Vagina (tissue), 2 donors: ENCODE measurements at regions not wholly inside any gene's neighbourhood (a gene's known extent, or its start where the extent isn't known, plus 50 kb on each side); places are given as distances from the start of the nearest gene placed in this dataset.

Experiments used
- POLR2A ChIP-seq, 2 donors: fragments of 450-650 bp; IDR thresholded peaks; one replicate each; pipeline ENCODE4 v1.6.1; 2017; ENCODE audit warnings: antibody characterized with exemption in 2 of 2, mild to moderate bottlenecking in 2 of 2, moderate library complexity in 2 of 2
- POLR2AphosphoS5 ChIP-seq, 2 donors: sonication (generic); formaldehyde crosslinking; IDR thresholded peaks; one replicate each; pipeline ENCODE4 v1.9.0; 2017; ENCODE audit warnings: antibody characterized with exemption in 2 of 2, mild to moderate bottlenecking in 2 of 2, low read depth in 1 of 2; ENCODE audit not compliant: insufficient read depth in 1 of 2
- TF ChIP-seq, protein P1 (sequence below), 3 experiments: fragments of 450-650 bp in 2 of 3; fragments of 200-600 bp in 1 of 3; sonication (generic) in 1 of 3; IDR thresholded peaks; one replicate each; pipeline ENCODE4 v1.5.1; 2017 to 2019; ENCODE audit warnings: antibody characterized with exemption in 3 of 3, mild to moderate bottlenecking in 2 of 3, moderate library complexity in 2 of 3

DNA sequence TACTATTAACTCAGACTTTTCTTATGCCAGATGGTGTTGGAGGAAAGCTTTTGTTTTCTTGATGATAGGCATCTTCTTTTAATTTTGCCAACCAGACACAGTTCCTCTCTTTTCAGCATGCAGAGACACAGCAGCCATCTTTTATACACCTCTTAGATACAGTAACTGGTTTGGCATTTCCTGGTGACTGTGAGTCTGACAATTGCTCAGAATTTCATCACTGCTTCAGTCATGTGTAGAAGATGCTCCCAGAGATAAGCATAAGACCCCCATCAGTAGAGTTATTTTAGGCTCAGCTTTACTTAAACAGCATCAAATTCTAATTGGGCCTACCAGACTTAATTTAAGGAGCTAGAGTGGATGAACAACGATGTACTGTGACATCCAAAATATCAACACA lies 779.0 kb downstream of the SQOR start:
- TF ChIP-seq, protein P1, sequence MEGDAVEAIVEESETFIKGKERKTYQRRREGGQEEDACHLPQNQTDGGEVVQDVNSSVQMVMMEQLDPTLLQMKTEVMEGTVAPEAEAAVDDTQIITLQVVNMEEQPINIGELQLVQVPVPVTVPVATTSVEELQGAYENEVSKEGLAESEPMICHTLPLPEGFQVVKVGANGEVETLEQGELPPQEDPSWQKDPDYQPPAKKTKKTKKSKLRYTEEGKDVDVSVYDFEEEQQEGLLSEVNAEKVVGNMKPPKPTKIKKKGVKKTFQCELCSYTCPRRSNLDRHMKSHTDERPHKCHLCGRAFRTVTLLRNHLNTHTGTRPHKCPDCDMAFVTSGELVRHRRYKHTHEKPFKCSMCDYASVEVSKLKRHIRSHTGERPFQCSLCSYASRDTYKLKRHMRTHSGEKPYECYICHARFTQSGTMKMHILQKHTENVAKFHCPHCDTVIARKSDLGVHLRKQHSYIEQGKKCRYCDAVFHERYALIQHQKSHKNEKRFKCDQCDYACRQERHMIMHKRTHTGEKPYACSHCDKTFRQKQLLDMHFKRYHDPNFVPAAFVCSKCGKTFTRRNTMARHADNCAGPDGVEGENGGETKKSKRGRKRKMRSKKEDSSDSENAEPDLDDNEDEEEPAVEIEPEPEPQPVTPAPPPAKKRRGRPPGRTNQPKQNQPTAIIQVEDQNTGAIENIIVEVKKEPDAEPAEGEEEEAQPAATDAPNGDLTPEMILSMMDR (IDR thresholded peaks at IDR 0.05) = no peak
- TF ChIP-seq POLR2A (IDR thresholded peaks at IDR 0.05) (no peak), POLR2AphosphoS5 (IDR thresholded peaks at IDR 0.05; ENCODE audit: insufficient read depth in 1 of 2, low read depth in 1 of 2) (no peak)
